Uterus (tissue), 3 donors: ENCODE measurements at regions not wholly inside any gene's neighbourhood (a gene's known extent, or its start where the extent isn't known, plus 50 kb on each side); places are given as distances from the start of the nearest gene placed in this dataset.

ENCODE experiments used
- DNase-seq, 2 donors: peaks; one replicate each; pipeline ENCODE4 v3.0.0-alpha.2; 2019 to 2020
- H3K27ac ChIP-seq, 2 donors: fragments of 200-600 bp; sonication (generic); 1 replicate in 1 of 2; 2 replicates in 1 of 2; pipeline ENCODE4 v1.5.1; 2016 to 2018
- H3K27me3 ChIP-seq, 2 donors: fragments of 200-600 bp; sonication (generic); one replicate each; pipeline ENCODE4 v1.5.1; 2018 to 2019; ENCODE audit warnings: control low read depth in 1 of 2
- H3K36me3 ChIP-seq, 2 donors: fragments of 200-600 bp; sonication (generic); one replicate each; pipeline ENCODE4 v1.5.1; 2019; ENCODE audit warnings: control low read depth in 1 of 2
- H3K4me1 ChIP-seq, 2 donors: fragments of 200-600 bp; sonication (generic); one replicate each; pipeline ENCODE4 v1.5.1; 2018 to 2019; ENCODE audit warnings: control low read depth in 1 of 2
- H3K4me3 ChIP-seq, 2 donors: fragments of 200-600 bp; sonication (generic); 1 replicate in 1 of 2; 2 replicates in 1 of 2; pipeline ENCODE4 v1.5.1; 2018 to 2019; ENCODE audit warnings: mild to moderate bottlenecking in 1 of 2
- H3K9me3 ChIP-seq, 2 donors: fragments of 200-600 bp; sonication (generic); one replicate each; pipeline ENCODE4 v1.5.1; 2019; ENCODE audit warnings: control low read depth in 1 of 2
- CTCF ChIP-seq, 4 experiments: fragments of 200-600 bp in 2 of 4; fragments of 450-650 bp in 2 of 4; sonication (generic) in 2 of 4; IDR thresholded peaks; one replicate each; pipeline ENCODE4 v1.5.1; 2016 to 2019; ENCODE audit warnings: antibody characterized with exemption in 4 of 4, mild to moderate bottlenecking in 2 of 4, moderate library complexity in 1 of 4
- POLR2A ChIP-seq, 2 donors: fragments of 450-650 bp; IDR thresholded peaks; one replicate each; pipeline ENCODE4 v1.6.1; 2016; ENCODE audit warnings: antibody characterized with exemption in 2 of 2, mild to moderate bottlenecking in 1 of 2, moderate library complexity in 1 of 2
- intact Hi-C: fragments of 100-400 bp; cut with DNase I; formaldehyde crosslinking; loops from one replicate; pipeline ENCODE4 v1.15.1; 2023; ENCODE audit warnings: low total_unique reads
- donor health status: DM: yes; HTN: yes; CAD: no.

GRCh38 chr5:38011668-38012188 is 171.9 kb upstream of the GDNF start:
- TF ChIP-seq POLR2A (IDR thresholded peaks at IDR 0.05) (no peak), CTCF (IDR thresholded peaks at IDR 0.05) (no peak)
- Histone ChIP-seq H3K27me3 (no peaks in the 10 kb centered on the region), H3K4me3 (no peak overlapping the region), H3K36me3 (no peaks in the 10 kb centered on the region), H3K4me1 (no peaks in the 10 kb centered on the region), H3K9me3 (no peaks in the 10 kb centered on the region), H3K27ac (no peak overlapping the region)
- DNase-seq, result no peak
- intact Hi-C loops, result no loop called here

- DNase-seq, result no peak
- no peaks in the 10 kb centered on the region for H3K4me1 ChIP-seq
- H3K36me3 ChIP-seq, result no peaks in the 10 kb centered on the region
- H3K27me3 ChIP-seq, result no peaks in the 10 kb centered on the region
- H3K4me3 ChIP-seq, result no peak overlapping the region
- TF ChIP-seq CTCF (IDR thresholded peaks at IDR 0.05) (no peak), POLR2A (IDR thresholded peaks at IDR 0.05) (no peak)
- H3K9me3 ChIP-seq, result no peaks in the 10 kb centered on the region
- intact Hi-C loops, result no loop called here
- no peak overlapping the region for H3K27ac ChIP-seq
Measured at GRCh38 chr5:38009749-38010358, 170.0 kb upstream of the GDNF start.

GRCh38 chr5:38008198-38008597 is 168.4 kb upstream of the GDNF start:
- DNase-seq, result no peak
- H3K27me3 ChIP-seq, result no peaks in the 10 kb centered on the region

GRCh38 chr5:37999593-37999992 is 159.8 kb upstream of the GDNF start:
- Histone ChIP-seq H3K9me3 (no peaks in the 10 kb centered on the region), H3K27me3 (no peaks in the 10 kb centered on the region), H3K4me3 (no peak overlapping the region), H3K4me1 (no peaks in the 10 kb centered on the region), H3K27ac (no peak overlapping the region), H3K36me3 (no peaks in the 10 kb centered on the region)
- TF ChIP-seq CTCF (IDR thresholded peaks at IDR 0.05) (no peak), POLR2A (IDR thresholded peaks at IDR 0.05) (no peak)
- no peak for DNase-seq
- intact Hi-C loops, result no loop called here

More at GRCh38 chr5:38008198-38008597, 168.4 kb upstream of the GDNF start:
- intact Hi-C loops, result no loop called here
- no peak for TF ChIP-seq POLR2A (IDR thresholded peaks at IDR 0.05)
- TF ChIP-seq CTCF (IDR thresholded peaks at IDR 0.05), result no peak
- Histone ChIP-seq H3K36me3 (no peaks in the 10 kb centered on the region), H3K27ac (no peak overlapping the region), H3K9me3 (no peaks in the 10 kb centered on the region), H3K4me3 (no peak overlapping the region), H3K4me1 (no peaks in the 10 kb centered on the region)

- TF ChIP-seq POLR2A (IDR thresholded peaks at IDR 0.05), result no peak
- no peak for TF ChIP-seq CTCF (IDR thresholded peaks at IDR 0.05)
- no peak overlapping the region for H3K4me3 ChIP-seq
- intact Hi-C loops, result no loop called here
- no peaks in the 10 kb centered on the region for H3K27me3 ChIP-seq
- H3K27ac ChIP-seq, result no peak overlapping the region
- no peaks in the 10 kb centered on the region for H3K36me3 ChIP-seq
- DNase-seq, result no peak
- no peaks in the 10 kb centered on the region for H3K4me1 ChIP-seq
- no peaks in the 10 kb centered on the region for H3K9me3 ChIP-seq
Measured at GRCh38 chr5:37996918-37997317, 157.1 kb upstream of the GDNF start.
